ENCODE measurements at regions not wholly inside any gene's neighbourhood (a gene's known extent, or its start where the extent isn't known, plus 50 kb on each side); places are given as distances from the start of the nearest gene placed in this dataset.

- TF ChIP-seq POLR2A (IDR thresholded peaks at IDR 0.05) (no peak), CTCF (IDR thresholded peaks at IDR 0.05) (no peak), POLR2AphosphoS5 (IDR thresholded peaks at IDR 0.05) (no peak)
These were observed 183.5 kb downstream of the SEC14L1 start for GRCh38 chr17:77324227-77324626.

Measured in breast epithelium (tissue), 3 donors.